GM19372 (cell line): ENCODE measurements at regions not wholly inside any gene's neighbourhood (a gene's known extent, or its start where the extent isn't known, plus 50 kb on each side); places are given as distances from the start of the nearest gene placed in this dataset.
"Not testable (repeated sequence)": the region's sequence is repeated elsewhere in the genome, so short reads cannot be mapped to it uniquely, and the experiment has no call there.

Experiments used
- ATAC-seq: cut with Tn5 transposase; IDR thresholded peaks from one replicate; pipeline ENCODE4 v1.9.1; 2021; ENCODE audit warnings: mild to moderate bottlenecking, low read depth, moderate library complexity; ENCODE audit not compliant: unreplicated experiment

DNA sequence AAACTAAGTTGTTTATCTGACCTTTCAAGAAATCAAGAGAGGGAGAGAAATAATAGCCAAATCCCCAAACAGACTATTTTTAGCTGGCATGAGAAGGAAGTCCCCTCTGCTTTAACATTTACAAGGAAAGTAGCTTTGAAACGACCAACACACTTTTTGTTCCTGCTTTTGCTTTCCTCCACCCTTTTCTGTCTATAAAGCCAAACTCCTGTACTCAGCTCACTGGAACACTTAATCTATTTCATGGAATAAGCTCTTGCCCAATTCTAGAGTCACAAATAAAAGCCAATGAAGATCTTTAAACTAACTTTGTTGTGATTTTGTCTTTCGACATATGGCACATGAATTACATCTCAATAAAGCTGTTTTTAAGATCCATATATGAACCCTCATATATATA is 86.8 kb upstream of the CCDC71L start:
- no peak for ATAC-seq

DNA sequence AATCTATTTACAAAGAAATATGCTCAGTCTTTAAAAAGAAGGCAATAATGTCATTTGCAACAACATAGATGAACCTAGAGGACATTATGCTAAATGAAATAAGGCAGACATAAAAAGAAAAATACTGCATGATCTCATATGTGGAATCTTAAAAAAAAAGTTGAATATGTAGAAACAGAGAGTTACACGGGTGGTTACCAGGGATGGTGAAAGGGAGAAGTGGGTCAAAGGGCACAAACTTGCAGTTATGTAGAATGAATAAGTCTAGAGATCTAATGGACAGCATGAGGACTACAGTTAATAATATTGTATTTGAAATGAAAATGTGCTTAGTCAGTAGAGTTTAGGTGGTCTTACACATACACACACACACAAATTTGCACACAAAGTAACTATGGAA is 88.2 kb upstream of the CCDC71L start:
- no peak for ATAC-seq

DNA sequence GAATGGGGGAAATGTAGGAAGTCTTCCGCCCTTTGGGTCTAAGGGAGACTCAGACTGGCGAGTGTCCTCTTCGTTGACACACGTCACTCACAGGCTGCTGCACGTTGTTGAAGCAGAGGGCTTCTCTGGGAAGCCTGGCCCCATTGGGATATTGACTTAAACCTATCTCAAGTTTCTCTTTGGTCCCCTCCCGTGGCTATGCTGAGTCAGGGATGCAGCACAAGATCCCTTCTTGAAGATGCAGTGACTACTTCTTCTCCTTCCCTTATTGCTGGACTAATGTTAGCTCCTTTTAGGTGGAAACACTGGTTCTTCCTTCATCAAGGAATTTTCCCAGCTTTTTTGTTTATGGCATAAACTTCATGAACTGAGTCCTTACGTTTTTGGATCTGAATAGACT is 89.8 kb upstream of the CCDC71L start:
- no peak for ATAC-seq

DNA sequence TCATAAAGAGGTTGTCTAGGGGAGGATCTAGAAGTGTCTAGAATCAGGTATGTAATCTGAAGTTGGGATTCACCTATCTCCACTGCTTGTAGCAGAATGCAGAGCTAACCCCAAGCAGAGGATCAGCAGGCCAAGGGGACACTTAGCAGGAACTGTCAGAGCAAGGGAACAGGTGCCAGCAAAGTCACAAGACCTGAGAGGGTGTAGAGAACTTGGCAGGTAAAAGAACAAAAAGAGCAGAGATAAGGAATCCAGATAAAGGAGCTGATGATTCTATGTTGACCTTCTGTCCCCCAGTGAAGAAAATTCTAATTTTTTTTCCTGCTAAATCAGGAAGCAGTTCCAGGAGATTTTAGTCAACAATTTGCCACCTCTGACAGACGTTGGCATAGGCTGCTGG is 91.4 kb upstream of the CCDC71L start:
- no peak for ATAC-seq

DNA sequence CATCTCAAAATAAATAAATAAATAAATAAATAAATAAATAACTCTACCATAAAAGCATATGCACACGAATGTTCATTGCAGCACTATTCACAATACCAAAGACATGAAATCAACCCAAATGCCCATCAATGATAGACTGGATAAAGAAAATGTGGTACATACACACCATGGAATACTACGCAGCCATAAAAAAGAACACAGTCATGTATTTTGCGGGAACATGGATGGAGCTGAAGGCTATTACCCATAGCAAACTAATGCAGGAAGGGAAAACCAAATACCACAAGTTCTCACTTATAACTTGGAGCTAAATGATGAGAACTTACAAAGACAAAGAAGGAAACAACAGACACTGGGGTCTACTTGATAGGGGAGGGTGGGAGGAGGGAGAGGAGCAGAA is 94.1 kb upstream of the CCDC71L start:
- ATAC-seq: not testable (repeated sequence)

DNA sequence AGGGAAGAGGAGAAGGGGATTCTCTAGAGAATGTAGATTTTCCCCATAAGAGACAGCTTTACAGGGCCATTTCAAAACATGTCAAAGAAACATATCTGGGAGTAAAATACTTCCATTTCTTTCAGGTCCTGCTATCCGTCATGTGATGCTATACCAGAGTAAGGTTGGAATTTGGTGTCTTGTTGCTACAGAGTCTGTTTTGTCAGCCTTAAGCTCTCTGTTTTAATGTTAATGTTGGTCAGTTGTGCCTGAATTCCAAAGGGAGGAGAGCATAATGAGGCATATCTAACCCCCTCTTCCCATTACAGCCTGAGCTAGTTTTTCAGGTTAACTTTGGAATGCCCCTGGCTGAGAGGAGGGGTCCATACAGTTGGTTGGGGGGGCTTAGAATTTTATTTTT is 94.7 kb upstream of the CCDC71L start:
- no peak for ATAC-seq

DNA sequence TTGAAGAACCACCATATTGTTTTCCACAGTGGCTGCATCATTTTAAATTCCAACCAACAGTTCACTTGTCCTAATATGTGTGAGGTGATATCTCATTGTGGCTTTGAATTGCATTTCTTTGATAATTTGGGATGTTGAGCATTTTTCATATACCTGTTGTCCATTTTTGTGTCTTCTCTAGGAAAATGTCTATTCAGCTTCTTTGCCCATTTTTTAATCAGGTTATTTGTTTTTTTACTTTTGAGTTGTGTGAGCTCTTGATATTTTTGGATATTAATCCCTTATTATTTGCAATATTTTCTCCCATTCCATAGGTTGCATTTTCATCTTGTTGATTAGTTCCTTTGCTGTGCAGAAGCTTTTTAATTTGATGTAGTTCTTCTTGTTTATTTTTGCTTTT is 95.1 kb upstream of the CCDC71L start:
- no peak for ATAC-seq

DNA sequence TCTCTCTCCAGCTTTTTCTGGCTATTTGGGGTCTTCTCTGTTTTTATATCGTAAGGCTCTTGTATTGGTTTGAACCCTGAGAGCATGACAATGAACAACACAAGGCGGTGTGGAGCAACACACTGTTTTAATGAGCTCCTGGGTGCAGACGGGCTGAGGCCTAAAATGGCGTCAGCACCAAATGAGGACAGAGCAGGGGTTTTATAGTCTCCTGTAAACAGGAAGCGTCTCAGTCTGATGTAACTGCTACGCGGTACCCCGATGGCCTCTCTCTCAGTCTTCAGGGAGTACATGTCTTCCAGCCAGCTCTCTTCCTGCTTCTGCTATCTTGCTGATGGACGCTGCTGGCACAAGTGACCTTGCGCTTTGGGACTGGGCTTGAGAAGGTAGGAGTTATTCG is 95.9 kb upstream of the CCDC71L start:
- ATAC-seq: no peak

DNA sequence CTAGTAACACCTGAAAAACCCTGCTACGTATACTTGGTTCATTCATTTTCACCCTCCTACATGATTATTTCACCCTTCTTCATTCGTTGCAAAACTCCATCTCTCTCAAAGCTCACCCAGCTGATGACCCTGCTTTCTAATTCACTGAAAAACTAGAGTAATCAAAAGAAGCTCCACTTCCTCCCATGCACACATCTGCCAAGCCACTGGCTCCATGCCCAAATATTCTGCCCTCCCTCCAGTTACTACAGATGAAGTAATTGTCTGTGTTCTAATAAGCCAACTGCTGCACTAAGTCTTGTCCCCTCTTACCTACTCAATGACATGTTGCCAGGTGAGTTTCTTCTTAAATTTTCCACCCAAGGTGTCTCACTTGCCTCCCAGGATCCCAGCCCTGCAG is 96.9 kb upstream of the CCDC71L start:
- ATAC-seq: no peak

DNA sequence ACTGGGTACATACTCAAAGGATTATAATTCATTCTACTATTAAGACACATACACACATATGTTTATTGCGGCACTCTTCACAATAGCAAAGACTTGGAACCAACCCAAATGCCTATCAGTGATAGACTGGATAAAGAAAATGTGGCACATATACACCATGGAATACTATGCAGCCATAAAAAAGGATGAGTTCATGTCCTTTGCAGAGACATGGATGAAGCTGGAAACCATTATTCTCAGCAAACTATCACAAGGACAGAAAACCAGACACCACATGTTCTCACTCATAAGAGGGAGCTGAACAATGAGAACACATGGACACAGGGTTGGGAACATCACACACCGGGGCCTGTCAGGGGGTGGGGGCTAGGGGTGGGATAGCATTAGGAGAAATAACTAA is 101.9 kb upstream of the CCDC71L start:
- not testable (repeated sequence) for ATAC-seq

DNA sequence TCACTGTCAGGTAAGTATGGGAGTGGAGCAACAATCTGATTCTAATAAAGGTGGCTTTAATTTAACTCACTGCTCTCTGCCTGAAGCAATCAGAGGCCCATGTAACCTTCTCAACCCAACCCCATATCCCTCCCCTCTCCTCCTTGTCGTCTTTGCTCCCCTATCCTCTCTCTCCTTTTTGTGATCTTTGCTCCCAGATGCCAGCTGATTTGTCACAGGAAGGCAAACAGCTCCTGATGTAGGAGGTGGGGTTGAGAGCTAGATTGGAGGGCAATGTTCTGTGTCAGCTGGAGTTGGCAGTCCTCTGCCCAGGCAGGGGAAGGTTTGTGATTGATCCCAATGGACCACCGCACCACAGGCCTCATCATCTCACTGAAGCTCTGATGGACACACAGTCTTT is 101.4 kb upstream of the PIK3CG start:
- no peak for ATAC-seq

DNA sequence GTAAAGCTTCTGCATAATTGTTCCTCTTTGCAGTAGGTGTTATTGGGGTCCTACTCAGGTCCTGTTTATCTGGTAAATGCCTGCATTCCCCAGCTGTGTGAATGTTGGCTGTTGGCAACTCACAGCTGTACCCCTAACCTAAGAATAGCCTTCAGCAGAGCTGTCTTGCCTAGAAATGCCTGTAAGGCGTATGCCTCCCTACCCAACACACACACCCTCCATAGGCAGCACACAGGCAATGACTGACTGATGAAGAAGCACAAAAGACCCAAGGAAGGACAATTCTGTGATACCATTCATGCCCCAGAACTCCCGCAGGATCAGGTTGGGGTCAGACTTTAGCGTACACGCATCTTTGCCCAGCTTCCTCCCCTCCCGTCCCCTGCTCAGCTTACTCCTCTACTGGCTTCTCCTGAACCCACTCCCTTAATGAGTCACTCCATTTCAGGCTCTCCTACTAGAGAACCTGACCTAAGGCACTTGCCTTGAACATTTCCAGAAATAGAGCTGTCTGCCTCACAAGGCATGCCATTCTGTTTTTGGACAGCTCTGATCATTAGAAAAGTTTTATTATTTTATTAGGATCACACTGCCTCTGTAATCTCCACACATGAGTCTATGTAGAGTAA is 99.2 kb upstream of the PIK3CG start:
- ATAC-seq: no peak

DNA sequence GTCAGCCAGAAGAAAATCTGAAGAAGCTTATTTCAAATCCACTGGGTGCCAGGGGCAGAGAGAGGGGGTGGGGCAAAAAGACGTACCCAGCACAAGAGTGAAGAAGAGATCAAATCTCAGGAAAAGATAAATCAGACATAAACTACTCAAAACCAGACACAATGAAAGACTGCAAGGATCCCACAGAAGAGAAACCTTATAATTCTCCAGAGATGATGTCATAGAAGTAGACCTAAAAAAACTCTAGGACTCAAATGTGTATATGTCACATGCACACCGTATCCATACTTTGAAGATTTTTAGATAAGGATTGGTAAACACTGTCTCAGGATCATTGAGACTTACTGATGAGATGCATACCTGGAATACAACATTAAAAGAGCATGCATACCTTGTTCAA is 98.5 kb upstream of the PIK3CG start:
- ATAC-seq: no peak

DNA sequence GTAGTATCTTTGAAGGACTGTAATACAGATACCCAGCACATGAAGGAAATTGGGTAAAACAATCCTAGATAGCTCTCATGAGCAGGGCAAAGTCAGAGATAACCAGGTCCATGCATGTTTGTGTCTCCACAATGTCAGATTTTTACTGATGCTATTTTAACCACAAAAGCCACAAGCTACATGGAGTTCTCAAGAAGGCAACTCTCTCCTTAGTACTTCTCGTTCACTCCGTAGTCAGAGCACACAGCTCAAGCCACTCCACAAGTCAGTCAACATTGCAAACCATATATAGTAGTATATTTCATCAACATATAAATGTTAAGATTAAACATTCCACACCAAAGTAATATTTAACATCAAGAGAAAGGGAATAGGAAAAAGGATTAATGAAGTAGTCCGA is 98.0 kb upstream of the PIK3CG start:
- no peak for ATAC-seq

DNA sequence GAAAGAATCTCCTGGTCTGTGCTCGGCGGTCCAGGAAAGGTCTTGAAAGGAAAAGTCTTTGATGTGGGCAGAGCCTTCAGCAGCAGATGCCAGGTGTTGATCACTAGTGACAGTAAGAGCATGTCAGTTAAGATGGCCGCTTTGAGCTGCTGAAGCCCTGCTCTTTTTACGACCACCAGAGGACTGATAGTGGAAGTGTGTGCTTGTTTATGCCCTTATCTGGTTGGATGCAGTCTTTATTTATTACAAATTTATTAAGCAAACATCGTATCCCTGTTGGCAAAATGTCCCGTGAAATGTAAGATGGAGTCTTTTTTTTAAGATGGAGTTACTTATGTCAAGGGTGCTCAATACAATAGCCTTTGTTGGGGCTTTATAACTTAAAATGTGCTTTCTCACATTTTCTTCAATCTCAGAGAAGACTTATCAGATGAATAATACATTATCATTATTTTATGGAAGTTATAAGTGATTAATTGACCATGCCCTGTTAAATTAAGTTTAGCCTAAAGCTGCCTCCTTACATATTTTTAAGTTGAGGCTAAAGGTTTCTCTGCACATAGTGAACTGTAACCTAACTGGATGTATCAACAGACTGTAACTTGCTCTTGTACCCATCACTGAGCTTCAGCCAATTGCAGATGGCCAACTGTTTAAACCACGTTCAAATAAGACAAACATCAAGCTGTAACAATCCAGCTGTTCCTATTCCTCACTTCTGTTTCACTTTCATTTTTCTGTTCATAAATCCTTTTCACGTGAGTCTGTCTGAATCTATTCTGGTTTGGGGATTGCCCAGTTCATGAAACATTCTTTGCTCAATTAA is 97.4 kb upstream of the PIK3CG start:
- peak; percentile 63 for ATAC-seq

DNA sequence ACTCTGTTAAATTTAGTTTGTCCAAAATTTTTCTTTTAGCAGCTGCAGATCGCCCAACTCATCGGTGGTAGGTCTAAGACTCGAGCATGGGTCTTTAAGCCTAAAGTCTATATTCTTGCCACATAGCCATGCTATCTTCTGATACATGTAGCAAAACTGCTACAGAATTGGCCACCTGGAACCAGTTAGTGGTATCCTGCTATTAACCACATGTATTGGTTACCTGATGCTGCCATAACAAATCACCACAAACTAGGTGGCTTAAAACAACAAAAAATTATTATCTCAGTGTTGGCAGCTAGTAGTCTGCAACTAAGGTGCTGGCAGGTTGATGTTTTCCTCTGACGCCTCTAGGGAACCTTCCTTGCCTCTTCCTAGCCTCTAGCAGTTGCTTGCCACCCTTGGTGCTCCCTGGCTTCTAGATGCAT is 96.7 kb upstream of the PIK3CG start:
- peak; percentile 51 for ATAC-seq

DNA sequence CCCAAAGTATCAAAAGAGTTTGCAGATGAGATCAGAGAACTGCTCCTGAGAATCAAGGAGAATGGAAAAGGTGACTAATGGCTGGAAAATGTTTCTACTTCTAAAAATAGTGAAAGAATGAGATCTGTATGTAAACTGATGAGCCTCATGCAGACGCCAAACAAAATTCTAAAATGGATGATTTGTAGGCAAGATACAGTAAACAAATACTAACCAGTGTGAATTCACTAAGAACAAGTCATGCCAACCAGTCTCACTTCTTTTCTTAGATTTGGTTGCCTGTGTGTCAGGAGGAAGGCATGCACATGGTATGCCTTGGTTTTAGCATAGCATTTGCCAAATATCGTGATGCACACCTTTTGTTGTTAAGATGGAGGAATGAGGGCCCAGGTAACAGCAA is 94.9 kb upstream of the PIK3CG start:
- no peak for ATAC-seq

DNA sequence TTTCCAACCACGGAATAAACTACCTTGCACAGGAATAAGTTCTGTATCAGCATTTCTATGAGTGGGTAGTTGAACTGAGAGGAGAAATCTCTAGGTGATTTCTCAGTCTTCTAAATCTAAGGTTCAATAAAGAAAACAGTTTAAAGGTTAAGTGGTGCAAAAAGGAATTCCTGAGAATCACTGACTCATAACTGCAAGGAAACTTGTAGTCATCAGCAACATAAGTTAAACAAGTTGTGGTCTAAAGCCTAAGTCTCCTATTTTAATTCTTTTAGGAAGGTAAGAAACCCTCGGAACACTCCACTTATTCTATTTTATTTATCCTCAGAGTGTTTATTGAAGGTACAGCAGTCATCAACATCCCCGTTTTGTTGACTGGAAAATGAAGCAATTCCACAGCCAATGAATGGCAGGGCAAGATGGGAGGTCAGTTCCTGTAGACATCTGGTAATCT is 92.4 kb upstream of the PIK3CG start:
- no peak for ATAC-seq

DNA sequence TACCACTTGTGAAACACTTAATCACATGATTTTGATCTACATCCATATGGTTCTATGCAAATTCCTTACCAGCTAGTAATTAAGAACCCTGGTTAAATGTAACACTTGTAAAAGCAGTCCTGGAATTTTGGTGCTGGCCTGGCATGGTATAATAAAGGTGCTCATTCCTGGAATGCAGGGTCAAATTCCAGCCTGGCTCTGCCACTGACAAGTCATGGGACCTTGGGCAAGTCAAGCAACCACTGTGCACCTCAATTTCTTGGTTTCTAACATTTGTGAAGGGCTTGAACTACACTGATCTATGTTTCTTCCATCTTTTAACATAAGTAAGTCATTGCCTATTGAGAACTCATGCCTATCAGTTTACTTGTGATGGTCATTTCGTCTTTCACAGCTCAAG is 91.9 kb upstream of the PIK3CG start:
- ATAC-seq: no peak

DNA sequence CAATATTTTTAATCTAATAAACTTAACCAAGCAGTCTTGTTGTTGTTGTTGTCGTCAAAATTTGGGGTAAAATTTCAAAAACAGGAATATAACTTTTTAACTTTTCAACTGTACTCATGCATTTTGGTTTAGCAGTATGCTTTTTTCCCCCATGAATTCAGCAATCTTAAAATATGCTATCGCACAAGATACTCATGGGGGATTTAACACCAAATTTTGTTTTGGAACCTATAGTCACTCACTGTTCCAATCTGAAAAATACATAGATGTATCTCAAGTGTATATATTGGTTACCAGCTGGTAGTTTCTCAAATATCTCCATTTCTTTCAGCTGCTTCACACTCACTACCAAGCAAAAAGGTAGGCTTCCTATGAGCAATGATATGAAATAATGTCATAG is 91.4 kb upstream of the PIK3CG start:
- no peak for ATAC-seq

DNA sequence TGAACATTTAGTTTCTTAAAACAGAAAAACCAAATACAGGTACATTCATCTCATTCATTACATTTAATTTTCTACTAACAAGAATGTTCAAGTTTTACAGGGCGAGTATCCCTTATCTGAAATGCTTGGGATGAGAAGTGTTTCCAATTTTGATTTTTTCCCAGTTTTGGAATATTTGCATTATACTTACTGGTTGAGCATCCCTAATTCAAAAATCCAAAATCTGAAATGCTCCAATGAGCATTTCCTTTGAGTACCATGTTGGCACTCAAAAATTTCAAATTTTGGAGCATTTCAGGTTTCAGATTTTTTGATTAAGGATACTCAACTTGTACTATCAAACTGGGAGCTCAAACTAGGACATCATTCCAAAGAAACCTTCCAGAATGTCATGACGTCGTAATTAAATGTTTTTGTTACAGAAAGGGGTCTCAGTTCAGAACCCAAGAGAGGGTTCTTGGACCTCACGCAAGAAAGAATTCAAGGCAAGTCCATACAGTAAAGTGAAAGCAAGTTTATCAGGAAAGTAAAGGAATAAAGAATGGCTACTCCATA is 90.8 kb upstream of the PIK3CG start:
- no peak for ATAC-seq
